ENCODE measurements at regions not wholly inside any gene's neighbourhood (a gene's known extent, or its start where the extent isn't known, plus 50 kb on each side); places are given as distances from the start of the nearest gene placed in this dataset.

DNA sequence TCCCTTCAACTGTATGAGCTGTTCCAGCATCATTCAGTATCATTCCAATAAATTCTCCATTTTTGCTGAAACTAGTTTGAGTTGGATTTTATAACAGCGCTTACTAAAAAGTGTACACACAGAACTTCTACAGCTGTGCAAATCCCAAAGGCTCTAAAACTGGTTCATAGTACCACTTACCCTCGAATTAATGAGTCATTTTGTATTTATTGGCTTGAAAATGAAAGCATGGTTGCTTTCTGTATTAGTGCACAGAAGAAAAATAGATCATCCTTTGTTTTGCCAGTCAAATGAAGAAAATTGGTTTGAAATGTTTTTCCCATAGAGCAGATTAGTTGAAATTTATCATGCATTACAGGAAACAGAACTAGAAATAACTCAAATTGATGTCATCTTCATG lies 268.3 kb upstream of the CPNE8 start:
- POLR2A ChIA-PET, result no interaction called here
- no peaks in the 10 kb centered on the region for H3K27me3 Mint-ChIP-seq
- no CpG with 5 or more reads among the region's 2 CpGs for whole genome bisulfite sequencing (ENCODE audit: insufficient coverage)
- H3K27me3 ChIP-seq (replicated peaks in 1 of 2; ENCODE audit: control insufficient read depth in 2 of 2, extremely low read depth in 1 of 2, insufficient read depth in 2 of 2, low read length in 1 of 2), result no peaks in the 10 kb centered on the region
- peaks cover 0 to 4% (median 1%) of the 10 kb centered on the region in 3 donors for H3K9me3 Mint-ChIP-seq
- ATAC-seq (replicated peaks in 1 of 4) (no peak), DNase-seq (no peak)
- no peak overlapping the region for H3K4me3 Mint-ChIP-seq
- no peaks in the 10 kb centered on the region for H3K9me3 ChIP-seq
- no peaks in the 10 kb centered on the region for H3K4me1 ChIP-seq (ENCODE audit: control insufficient read depth in 1 of 2, extremely low read depth in 1 of 2, insufficient read depth in 2 of 2, low read length in 2 of 2)
- no peaks in the 10 kb centered on the region for H3K36me3 Mint-ChIP-seq
- no peak overlapping the region for H3K27ac ChIP-seq (ENCODE audit: low read length)
- no peak overlapping the region for H3K4me3 ChIP-seq (ENCODE audit: control insufficient read depth in 1 of 2, extremely low read depth in 1 of 2, low read length in 1 of 2)
- no peak overlapping the region for H3K27ac Mint-ChIP-seq
- H3K4me1 Mint-ChIP-seq, result no peaks in the 10 kb centered on the region
- CTCF ChIA-PET, result interaction anchor here in 1 of 2 donors (0.7 kb wide), 1 partner anchor 180 kb away, joined by 3 read pairs; no protein-coding TSS in a partner anchor
- no peaks in the 10 kb centered on the region for H3K36me3 ChIP-seq (ENCODE audit: control insufficient read depth in 2 of 2, extremely low read depth in 1 of 2, insufficient read depth in 1 of 2, low read length in 1 of 2)

DNA sequence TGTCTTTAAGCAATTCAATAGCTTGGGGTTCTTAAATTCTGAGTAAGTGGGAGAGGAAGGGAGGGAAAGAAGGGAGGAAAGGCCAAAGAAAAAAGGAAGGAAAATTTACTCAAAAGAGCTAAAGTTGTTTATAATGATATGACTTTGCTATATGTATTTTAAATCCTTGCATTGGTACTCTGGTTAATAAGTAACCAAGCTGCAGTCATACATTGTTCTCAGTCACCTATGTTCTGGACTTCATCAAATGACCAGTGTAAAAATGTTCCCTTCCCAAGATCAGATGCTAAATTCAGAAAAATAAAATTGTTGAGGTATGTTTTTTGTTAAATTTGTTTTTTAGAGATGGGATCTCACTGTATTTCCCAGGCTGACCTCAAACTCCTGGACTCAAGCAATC lies 259.9 kb upstream of the CPNE8 start:
- H3K27ac Mint-ChIP-seq, result no peak overlapping the region
- H3K27me3 Mint-ChIP-seq, result no peaks in the 10 kb centered on the region
- Histone ChIP-seq H3K27me3 (replicated peaks in 1 of 2; ENCODE audit: control insufficient read depth in 2 of 2, extremely low read depth in 1 of 2, insufficient read depth in 2 of 2, low read length in 1 of 2) (no peaks in the 10 kb centered on the region), H3K4me1 (ENCODE audit: control insufficient read depth in 1 of 2, extremely low read depth in 1 of 2, insufficient read depth in 2 of 2, low read length in 2 of 2) (no peaks in the 10 kb centered on the region), H3K36me3 (ENCODE audit: control insufficient read depth in 2 of 2, extremely low read depth in 1 of 2, insufficient read depth in 1 of 2, low read length in 1 of 2) (no peaks in the 10 kb centered on the region), H3K4me3 (ENCODE audit: control insufficient read depth in 1 of 2, extremely low read depth in 1 of 2, low read length in 1 of 2) (no peak overlapping the region), H3K9me3 (no peaks in the 10 kb centered on the region), H3K27ac (ENCODE audit: low read length) (no peak overlapping the region)
- H3K36me3 Mint-ChIP-seq, result no peaks in the 10 kb centered on the region
- DNase-seq, result no peak
- peaks cover 0 to 6% (median 3%) of the 10 kb centered on the region in 3 donors for H3K9me3 Mint-ChIP-seq
- no peak overlapping the region for H3K4me3 Mint-ChIP-seq
- H3K4me1 Mint-ChIP-seq, result no peaks in the 10 kb centered on the region
- ATAC-seq (replicated peaks in 1 of 4), result no peak
- POLR2A ChIA-PET, result no interaction called here
- CTCF ChIA-PET, result no interaction called here

DNA sequence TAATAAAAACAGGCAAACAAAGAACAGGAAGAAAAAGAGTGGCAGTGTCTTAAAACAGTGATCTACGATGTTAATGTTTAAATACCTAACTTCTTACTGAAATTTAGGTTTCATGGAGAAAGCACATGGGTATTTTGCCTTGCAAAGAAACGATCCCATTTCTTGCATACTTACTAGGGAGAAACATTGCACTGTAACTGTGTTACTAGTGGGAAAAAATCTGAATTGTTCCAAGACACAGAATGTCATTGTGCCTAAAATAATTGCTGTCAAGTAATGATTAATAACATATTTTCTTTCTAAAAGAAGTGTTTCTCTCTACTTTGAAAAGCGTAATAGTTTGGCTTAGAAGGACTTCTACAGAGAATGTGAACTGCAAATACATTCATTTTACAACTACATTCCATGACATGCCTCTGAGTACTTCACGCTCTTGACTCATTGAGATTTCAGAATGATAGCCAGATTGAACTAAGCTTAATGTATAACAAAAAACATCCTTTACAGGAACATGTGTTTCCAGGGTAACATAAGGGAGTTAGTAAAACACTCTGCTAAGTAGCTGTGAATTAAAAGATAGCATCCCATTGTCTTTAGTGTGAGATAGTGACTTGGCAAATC lies 256.2 kb upstream of the CPNE8 start:
- Mint-ChIP-seq H3K27me3 (no peaks in the 10 kb centered on the region), H3K4me3 (no peak overlapping the region), H3K36me3 (no peaks in the 10 kb centered on the region), H3K27ac (no peak overlapping the region), H3K9me3 (peaks cover 11 to 15% (median 13%) of the 10 kb centered on the region in 3 donors), H3K4me1 (no peaks in the 10 kb centered on the region)
- H3K9me3 ChIP-seq, result no peaks in the 10 kb centered on the region
- no peak overlapping the region for H3K27ac ChIP-seq (ENCODE audit: low read length)
- no CpG with 5 or more reads among the region's 4 CpGs for WGBS (ENCODE audit: insufficient coverage)
- CTCF ChIA-PET, result no interaction called here
- no peaks in the 10 kb centered on the region for H3K27me3 ChIP-seq (replicated peaks in 1 of 2; ENCODE audit: control insufficient read depth in 2 of 2, extremely low read depth in 1 of 2, insufficient read depth in 2 of 2, low read length in 1 of 2)
- POLR2A ChIA-PET, result no interaction called here
- no peaks in the 10 kb centered on the region for H3K36me3 ChIP-seq (ENCODE audit: control insufficient read depth in 2 of 2, extremely low read depth in 1 of 2, insufficient read depth in 1 of 2, low read length in 1 of 2)
- no peak for ATAC-seq (replicated peaks in 1 of 4)
- no peaks in the 10 kb centered on the region for H3K4me1 ChIP-seq (ENCODE audit: control insufficient read depth in 1 of 2, extremely low read depth in 1 of 2, insufficient read depth in 2 of 2, low read length in 2 of 2)
- no peak for DNase-seq
- H3K4me3 ChIP-seq (ENCODE audit: control insufficient read depth in 1 of 2, extremely low read depth in 1 of 2, low read length in 1 of 2), result no peak overlapping the region

DNA sequence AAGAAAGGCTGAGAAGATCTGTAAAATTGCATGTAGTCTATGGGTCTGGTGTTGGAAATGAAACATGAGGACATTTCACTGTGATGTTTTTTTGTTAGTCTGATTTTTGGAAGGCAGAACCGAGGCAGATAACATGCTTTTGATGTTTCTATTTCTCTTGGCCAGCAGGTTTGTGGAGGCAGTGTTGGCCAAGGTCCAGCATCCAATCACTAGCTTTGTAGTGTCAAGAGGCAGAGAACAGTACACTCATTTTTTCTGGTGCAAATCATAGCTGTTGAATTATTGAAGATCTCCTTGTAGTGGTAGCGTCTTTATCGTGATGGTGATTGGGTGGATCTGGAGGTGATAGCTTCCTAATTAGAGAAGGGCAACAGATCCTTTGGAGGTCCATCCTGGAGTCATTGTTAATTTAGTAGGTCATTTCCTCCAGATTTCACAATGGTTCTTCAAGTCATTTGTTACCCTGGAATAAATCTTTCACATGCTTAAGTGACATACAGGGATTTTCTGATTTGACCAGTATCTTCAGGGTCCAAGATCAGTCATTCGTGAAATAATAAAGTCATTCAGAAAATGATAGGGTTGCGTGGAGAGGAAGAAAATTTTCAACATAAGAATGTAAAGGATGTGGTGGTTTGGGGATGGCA lies 252.4 kb upstream of the CPNE8 start:
- Mint-ChIP-seq H3K27me3 (no peaks in the 10 kb centered on the region), H3K4me1 (no peaks in the 10 kb centered on the region), H3K27ac (no peak overlapping the region), H3K36me3 (no peaks in the 10 kb centered on the region), H3K4me3 (no peak overlapping the region), H3K9me3 (peaks cover 9 to 26% (median 15%) of the 10 kb centered on the region in 3 donors)
- Histone ChIP-seq H3K4me3 (ENCODE audit: control insufficient read depth in 1 of 2, extremely low read depth in 1 of 2, low read length in 1 of 2) (no peak overlapping the region), H3K36me3 (ENCODE audit: control insufficient read depth in 2 of 2, extremely low read depth in 1 of 2, insufficient read depth in 1 of 2, low read length in 1 of 2) (no peaks in the 10 kb centered on the region), H3K27ac (ENCODE audit: low read length) (no peak overlapping the region), H3K9me3 (no peaks in the 10 kb centered on the region), H3K4me1 (ENCODE audit: control insufficient read depth in 1 of 2, extremely low read depth in 1 of 2, insufficient read depth in 2 of 2, low read length in 2 of 2) (no peaks in the 10 kb centered on the region), H3K27me3 (replicated peaks in 1 of 2; ENCODE audit: control insufficient read depth in 2 of 2, extremely low read depth in 1 of 2, insufficient read depth in 2 of 2, low read length in 1 of 2) (peaks cover 0 to 12% of the 10 kb centered on the region in 2 experiments)
- ChIA-PET CTCF (no interaction called here), POLR2A (no interaction called here)
- no peak for DNase-seq
- WGBS (ENCODE audit: insufficient coverage), result 79% methylated on average over 3 of the region's 5 CpGs
- no peak for ATAC-seq (replicated peaks in 1 of 4)

DNA sequence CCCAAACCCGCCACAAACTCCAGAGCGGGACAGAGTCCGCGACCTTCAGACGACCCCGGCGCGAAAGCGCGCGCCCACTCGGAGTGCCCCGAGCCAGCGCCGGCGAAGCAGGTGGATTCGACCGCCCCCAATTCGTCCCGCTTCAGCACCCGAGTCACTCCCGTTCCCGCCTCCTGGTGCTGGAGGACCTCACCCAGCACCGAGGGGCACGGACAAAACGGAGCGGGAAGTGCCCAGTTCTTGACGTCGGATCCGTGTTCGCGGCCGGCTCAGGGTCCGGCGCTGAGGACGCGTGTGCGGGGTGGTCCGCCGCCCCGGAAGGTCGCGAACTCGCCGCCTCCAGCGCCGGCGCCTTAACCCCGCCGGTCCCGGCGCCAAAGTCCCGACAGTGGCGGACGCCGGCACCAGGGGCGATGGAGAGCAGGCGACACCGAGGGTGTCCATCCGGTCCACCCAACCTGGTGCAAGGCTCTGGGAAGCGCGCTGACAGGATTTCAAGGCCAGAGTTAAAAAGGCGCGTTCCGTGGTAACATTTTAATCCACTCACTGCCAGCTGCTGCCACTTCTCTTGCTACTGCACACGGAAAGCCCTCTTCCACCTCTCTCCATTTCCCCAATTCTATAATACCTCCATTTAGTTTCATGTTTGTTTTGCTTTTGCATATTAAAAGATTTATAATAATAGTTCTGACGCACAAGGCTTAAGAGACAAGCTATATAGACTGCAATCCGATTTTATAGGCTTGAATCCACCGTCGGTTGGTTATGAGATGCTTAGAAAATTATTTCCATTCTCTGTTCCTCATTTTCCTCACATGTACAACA lies 240.0 kb upstream of the CPNE8 start:
- no peak overlapping the region for H3K4me3 Mint-ChIP-seq

DNA sequence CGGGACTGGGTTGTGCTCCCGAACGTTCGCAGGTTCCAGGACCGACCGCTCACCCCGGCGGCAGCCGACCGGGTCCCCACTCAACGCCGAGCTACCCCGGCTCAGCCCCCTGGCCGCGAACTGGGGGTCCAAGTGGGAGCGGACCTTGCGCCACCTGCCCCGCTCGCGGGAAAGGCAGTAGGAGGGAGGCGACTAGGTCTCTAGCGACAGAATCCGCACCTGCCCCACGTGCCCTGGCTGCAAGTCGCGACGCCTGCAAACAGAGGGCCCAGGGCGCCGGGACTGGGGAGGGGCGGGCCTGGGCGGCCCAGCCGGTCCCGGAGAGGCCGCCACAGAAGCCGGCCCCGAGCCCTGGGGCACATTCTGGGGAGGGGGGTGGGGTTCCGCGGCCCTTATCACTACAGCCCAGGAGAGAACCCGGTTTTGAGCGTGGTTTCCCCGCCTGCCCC lies 239.2 kb upstream of the CPNE8 start:
- 36% methylated on average over 27 of the region's 41 CpGs for WGBS (ENCODE audit: insufficient coverage)
- H3K4me3 ChIP-seq (ENCODE audit: control insufficient read depth in 1 of 2, extremely low read depth in 1 of 2, low read length in 1 of 2), result no peak overlapping the region
- H3K9me3 Mint-ChIP-seq, result peaks cover 7 to 23% (median 20%) of the 10 kb centered on the region in 3 donors
- H3K9me3 ChIP-seq, result no peaks in the 10 kb centered on the region
- H3K4me1 ChIP-seq (ENCODE audit: control insufficient read depth in 1 of 2, extremely low read depth in 1 of 2, insufficient read depth in 2 of 2, low read length in 2 of 2), result no peaks in the 10 kb centered on the region
- peaks cover 18 to 21% of the 10 kb centered on the region in 2 donors for H3K27me3 Mint-ChIP-seq
- CTCF ChIA-PET, result no interaction called here
- H3K36me3 ChIP-seq (ENCODE audit: control insufficient read depth in 2 of 2, extremely low read depth in 1 of 2, insufficient read depth in 1 of 2, low read length in 1 of 2), result no peaks in the 10 kb centered on the region
- H3K4me1 Mint-ChIP-seq, result peaks cover 0 to 5% (median 3%) of the 10 kb centered on the region in 3 donors
- ATAC-seq (replicated peaks in 1 of 4), result no peak
- H3K4me3 Mint-ChIP-seq, result no peak overlapping the region
- no peak overlapping the region for H3K27ac Mint-ChIP-seq
- DNase-seq, result no peak
- peaks cover 3 to 16% of the 10 kb centered on the region in 2 experiments for H3K27me3 ChIP-seq (replicated peaks in 1 of 2; ENCODE audit: control insufficient read depth in 2 of 2, extremely low read depth in 1 of 2, insufficient read depth in 2 of 2, low read length in 1 of 2)
- POLR2A ChIA-PET, result no interaction called here
- H3K36me3 Mint-ChIP-seq, result no peaks in the 10 kb centered on the region
- no peak overlapping the region for H3K27ac ChIP-seq (ENCODE audit: low read length)

More for the DNA sequence above, 240.0 kb upstream of the CPNE8 start:
- H3K27ac Mint-ChIP-seq, result no peak overlapping the region
- Histone ChIP-seq H3K36me3 (ENCODE audit: control insufficient read depth in 2 of 2, extremely low read depth in 1 of 2, insufficient read depth in 1 of 2, low read length in 1 of 2) (no peaks in the 10 kb centered on the region), H3K9me3 (no peaks in the 10 kb centered on the region), H3K27ac (ENCODE audit: low read length) (no peak overlapping the region), H3K4me3 (ENCODE audit: control insufficient read depth in 1 of 2, extremely low read depth in 1 of 2, low read length in 1 of 2) (no peak overlapping the region), H3K27me3 (replicated peaks in 1 of 2; ENCODE audit: control insufficient read depth in 2 of 2, extremely low read depth in 1 of 2, insufficient read depth in 2 of 2, low read length in 1 of 2) (peaks cover 3 to 16% of the 10 kb centered on the region in 2 experiments), H3K4me1 (ENCODE audit: control insufficient read depth in 1 of 2, extremely low read depth in 1 of 2, insufficient read depth in 2 of 2, low read length in 2 of 2) (no peaks in the 10 kb centered on the region)
- peak in 1 of 35 experiments; percentile 2 for DNase-seq
- ChIA-PET POLR2A (no interaction called here), CTCF (no interaction called here)
- H3K9me3 Mint-ChIP-seq, result peaks cover 12 to 27% (median 26%) of the 10 kb centered on the region in 3 donors
- peaks cover 0 to 5% (median 3%) of the 10 kb centered on the region in 3 donors for H3K4me1 Mint-ChIP-seq
- no peak for ATAC-seq (replicated peaks in 1 of 4)
- no peaks in the 10 kb centered on the region for H3K36me3 Mint-ChIP-seq
- peaks cover 18 to 21% of the 10 kb centered on the region in 2 donors for H3K27me3 Mint-ChIP-seq
- WGBS (ENCODE audit: insufficient coverage), result 15% methylated on average over 65 of the region's 70 CpGs
